NB4 (cell line): ENCODE measurements at regions not wholly inside any gene's neighbourhood (a gene's known extent, or its start where the extent isn't known, plus 50 kb on each side); places are given as distances from the start of the nearest gene placed in this dataset.

Experiments
- DNase-seq: peaks from one replicate; pipeline ENCODE4 v3.0.0; 2010; ENCODE audit warnings: low read depth
- H3K4me3 ChIP-seq: one replicate; pipeline ENCODE4 v1.5.1; 2011; ENCODE audit warnings: mild to moderate bottlenecking, low read depth, low read length, moderate library complexity
- CTCF ChIP-seq: IDR thresholded peaks from one replicate; pipeline ENCODE4 v1.5.1; 2012; ENCODE audit warnings: low read depth, low read length
- MAX ChIP-seq: IDR thresholded peaks from 2 replicates; pipeline ENCODE4 v1.6.1; 2011; ENCODE audit warnings: low read depth, low read length
- MYC ChIP-seq: IDR thresholded peaks from 2 replicates; pipeline ENCODE4 v1.6.1; 2011; ENCODE audit warnings: low read depth, low read length
- POLR2A ChIP-seq: IDR thresholded peaks from 2 replicates; pipeline ENCODE4 v1.6.1; 2011; ENCODE audit warnings: mild to moderate bottlenecking; ENCODE audit not compliant: insufficient read length; ENCODE audit errors: extremely low read depth

- no peak overlapping the region for H3K4me3 ChIP-seq
- no peak for DNase-seq
- TF ChIP-seq MAX (no peak), CTCF (no peak), POLR2A (no peak), MYC (no peak)
Observed at GRCh38 chr7:50868426-50869100, 85.9 kb upstream of the GRB10 start.

DNA sequence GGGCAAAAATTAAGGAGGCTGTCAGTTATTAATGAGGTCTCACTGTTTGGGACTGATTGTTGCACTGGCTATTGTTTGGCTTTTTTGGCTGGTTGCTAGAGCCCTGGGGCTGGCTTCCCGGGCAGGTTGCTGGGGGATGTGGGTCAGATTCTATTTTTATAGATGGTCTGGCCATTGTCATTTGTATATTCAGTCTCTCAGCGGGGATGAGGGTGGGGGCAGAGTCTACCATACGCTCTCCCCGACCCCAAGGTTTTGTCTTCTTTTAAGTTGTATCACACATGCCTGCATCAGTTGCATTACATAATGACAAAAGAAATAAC is 84.3 kb upstream of the GRB10 start:
- no peak overlapping the region for H3K4me3 ChIP-seq
- TF ChIP-seq CTCF (no peak), MAX (no peak), MYC (no peak), POLR2A (no peak)
- DNase-seq: no peak

GRCh38 chr7:50866343-50867033 is 83.8 kb upstream of the GRB10 start:
- TF ChIP-seq POLR2A (no peak), MYC (no peak), CTCF (no peak), MAX (no peak)
- no peak for DNase-seq
- H3K4me3 ChIP-seq: no peak overlapping the region

DNA sequence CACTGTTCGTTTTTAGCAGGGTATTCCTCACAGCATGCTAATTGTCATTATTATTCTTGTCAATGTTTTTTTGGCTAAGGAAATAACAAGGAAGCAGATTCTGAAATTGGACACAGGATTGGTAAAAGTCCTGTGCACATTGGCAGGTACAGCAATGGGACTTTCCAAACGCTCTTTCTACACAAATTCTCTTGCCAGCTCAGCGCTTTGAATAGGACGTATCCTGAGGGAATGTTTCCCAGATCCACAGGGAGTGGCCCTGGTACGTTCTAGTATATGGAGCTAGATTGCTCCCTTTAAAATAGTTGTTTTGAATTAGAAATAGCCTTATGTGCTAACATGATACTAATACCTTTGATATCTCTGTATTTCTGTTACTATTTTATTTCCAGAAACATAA is 82.8 kb upstream of the GRB10 start:
- TF ChIP-seq CTCF (no peak), POLR2A (no peak), MYC (no peak), MAX (no peak)
- H3K4me3 ChIP-seq: no peak overlapping the region
- DNase-seq: no peak

GRCh38 chr7:50864694-50865093 is 82.0 kb upstream of the GRB10 start:
- TF ChIP-seq POLR2A (no peak), CTCF (no peak), MYC (no peak), MAX (no peak)
- H3K4me3 ChIP-seq: no peak overlapping the region
- DNase-seq: no peak
